Endothelial cell of umbilical vein (primary cell): ENCODE measurements at regions not wholly inside any gene's neighbourhood (a gene's known extent, or its start where the extent isn't known, plus 50 kb on each side); places are given as distances from the start of the nearest gene placed in this dataset.

Experiments used
- BruUV-seq: library from RNA; stranded (reverse); fragments of 400-500 nt; replicated peaks from 2 replicates; lab custom pipeline; 2021; lab: Mats Ljungman, UMichigan
- CTCF ChIA-PET: fragments of 300-600, 350-600 bp; sonication (Branson Sonifier 250); formaldehyde crosslinking; loops from one replicate; lab custom pipeline; 2021; ENCODE audit warnings: antibody characterized with exemption, inconsistent platforms; lab: Charles Lee
- POLR2A ChIA-PET: fragments of 300-600, 350-600 bp; sonication (Branson Sonifier 250); formaldehyde crosslinking; loops from one replicate; lab custom pipeline; 2021; ENCODE audit warnings: antibody characterized with exemption, inconsistent platforms; lab: Charles Lee
- DNase-seq: peaks from one replicate; pipeline ENCODE4 v3.0.0-alpha.2; 2011; ENCODE audit warnings: low read depth, low spot score
- FAIRE-seq: peaks from 2 replicates; lab custom pipeline; 2011; peaks lifted over from hg19 to GRCh38; lab: Jason Lieb, UNC
- H2AFZ ChIP-seq: 2 replicates; pipeline ENCODE4 v1.6.0; 2012; ENCODE audit warnings: low read depth, low read length, control low read depth, inconsistent platforms
- H3K27ac ChIP-seq: 2 replicates; pipeline ENCODE4 v1.5.1; 2011; ENCODE audit warnings: low read depth, mild to moderate bottlenecking, control low read depth, low read length, moderate library complexity; ENCODE audit not compliant: insufficient read depth
- H3K27me3 ChIP-seq, 2 experiments: 2 replicates each; pipeline versions ENCODE4 v1.6.0 to v1.6.1; 2011; ENCODE audit warnings: low read length in 2 of 2, mixed read lengths in 1 of 2; ENCODE audit not compliant: control insufficient read depth in 2 of 2, insufficient read depth in 2 of 2
- H3K36me3 ChIP-seq, 2 experiments: 2 replicates in 1 of 2; 3 replicates in 1 of 2; pipeline ENCODE4 v1.5.1; 2011; ENCODE audit warnings: low read length in 2 of 2, mild to moderate bottlenecking in 1 of 2, moderate library complexity in 1 of 2; ENCODE audit not compliant: control insufficient read depth in 2 of 2, insufficient read depth in 2 of 2; ENCODE audit errors: extremely low read depth in 1 of 2
- H3K4me1 ChIP-seq: 3 replicates; pipeline ENCODE4 v1.5.1; 2011; ENCODE audit warnings: mild to moderate bottlenecking, low read length; ENCODE audit not compliant: control insufficient read depth, insufficient read depth; ENCODE audit errors: extremely low read depth
- H3K4me2 ChIP-seq: 2 replicates; pipeline ENCODE4 v1.6.1; 2011; ENCODE audit warnings: low read length, control low read depth, mixed read lengths; ENCODE audit not compliant: insufficient read depth
- H3K4me3 ChIP-seq, 3 experiments: fragments of 200-600 bp in 1 of 3; sonication (generic), shearing (Covaris generic) in 1 of 3; replicated peaks in 1 of 3; 2 replicates each; pipeline ENCODE4 v1.5.1; 2011 to 2016; ENCODE audit warnings: control low read depth in 3 of 3, low read length in 3 of 3, mild to moderate bottlenecking in 2 of 3, inconsistent platforms in 1 of 3, low read depth in 1 of 3, moderate library complexity in 1 of 3; ENCODE audit not compliant: insufficient read depth in 1 of 3
- H3K79me2 ChIP-seq: 2 replicates; pipeline ENCODE4 v1.6.0; 2012; ENCODE audit warnings: low read length, inconsistent platforms; ENCODE audit not compliant: control insufficient read depth, insufficient read depth
- H3K9ac ChIP-seq: replicated peaks from 2 replicates; pipeline ENCODE3; 2011; ENCODE audit warnings: low read length, control low read depth; ENCODE audit not compliant: insufficient read depth; ENCODE audit errors: extremely low read depth
- H3K9me1 ChIP-seq: replicated peaks from 3 replicates; pipeline ENCODE4 v1.6.0; 2011; ENCODE audit warnings: mild to moderate bottlenecking, low read length; ENCODE audit not compliant: control insufficient read depth, insufficient read depth; ENCODE audit errors: extremely low read depth
- H3K9me3 ChIP-seq: replicated peaks from 2 replicates; pipeline ENCODE4 v1.5.1; 2012; ENCODE audit warnings: low read length, inconsistent platforms; ENCODE audit not compliant: control insufficient read depth, insufficient read depth
- H4K20me1 ChIP-seq: replicated peaks from 2 replicates; pipeline ENCODE3; 2011; ENCODE audit warnings: mild to moderate bottlenecking, low read length; ENCODE audit not compliant: control insufficient read depth, insufficient read depth; ENCODE audit errors: extremely low read depth
- EZH2 ChIP-seq: IDR thresholded peaks from 2 replicates; pipeline ENCODE4 v1.6.1; 2012; ENCODE audit warnings: borderline replicate concordance, low read depth, mild to moderate bottlenecking, moderate library complexity, low read length, inconsistent platforms; ENCODE audit not compliant: severe bottlenecking
- FOS ChIP-seq: IDR thresholded peaks from 2 replicates; pipeline ENCODE4 v1.6.1; 2011; ENCODE audit warnings: mild to moderate bottlenecking, low read length, moderate library complexity, borderline replicate concordance; ENCODE audit not compliant: insufficient read depth
- dilution Hi-C: fragments of 300-500 bp; cut with MboI; formaldehyde crosslinking; loops from one replicate; pipeline ENCODE4 v1.15.0; 2019; ENCODE audit warnings: low sequenced_read_pairs; ENCODE audit not compliant: extremely low pct_ligation_motif_present
- intact Hi-C: fragments of 100-400 bp; cut with micrococcal nuclease; formaldehyde crosslinking; loops from one replicate; pipeline ENCODE4 v1.10.0; 2022

DNA sequence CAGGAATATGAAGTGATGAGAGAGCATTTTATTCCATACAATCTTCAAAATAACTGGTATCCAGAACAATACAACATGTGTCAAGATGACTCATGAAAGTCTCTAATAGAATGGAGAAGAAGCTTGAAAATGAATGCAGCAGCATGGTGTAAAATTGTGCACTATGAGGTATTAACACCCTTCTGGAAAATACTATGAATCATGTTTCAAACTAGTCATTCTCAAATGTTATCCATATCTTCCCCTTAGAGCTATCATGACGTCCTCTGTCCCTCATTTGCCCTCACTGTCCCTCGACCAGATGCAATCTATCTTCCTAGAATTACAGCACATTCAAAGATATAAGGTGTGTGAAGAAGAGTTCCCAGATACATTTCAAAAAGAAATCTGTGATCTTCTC, 198.2 kb downstream of the NECTIN3 start:
- no peak overlapping the region for H3K4me2 ChIP-seq
- intact Hi-C loops: no loop called here
- no peaks in the 10 kb centered on the region for H3K9me3 ChIP-seq
- CTCF ChIA-PET: no interaction called here
- dilution Hi-C loops: no loop called here
- H3K4me1 ChIP-seq: no peaks in the 10 kb centered on the region
- BruUV-seq: no TSS peak
- no peaks in the 10 kb centered on the region for H3K27me3 ChIP-seq
- no peak overlapping the region for H3K4me3 ChIP-seq
- POLR2A ChIA-PET: no interaction called here
- no peaks in the 10 kb centered on the region for H3K9me1 ChIP-seq
- H4K20me1 ChIP-seq: no peaks in the 10 kb centered on the region
- no peak overlapping the region for H3K9ac ChIP-seq
- no peaks in the 10 kb centered on the region for H3K36me3 ChIP-seq
- H2AFZ ChIP-seq: no peak overlapping the region
- DNase-seq (no peak), FAIRE-seq (no peak)
- no peak overlapping the region for H3K27ac ChIP-seq
- TF ChIP-seq EZH2: no peak
- H3K79me2 ChIP-seq: no peaks in the 10 kb centered on the region

DNA sequence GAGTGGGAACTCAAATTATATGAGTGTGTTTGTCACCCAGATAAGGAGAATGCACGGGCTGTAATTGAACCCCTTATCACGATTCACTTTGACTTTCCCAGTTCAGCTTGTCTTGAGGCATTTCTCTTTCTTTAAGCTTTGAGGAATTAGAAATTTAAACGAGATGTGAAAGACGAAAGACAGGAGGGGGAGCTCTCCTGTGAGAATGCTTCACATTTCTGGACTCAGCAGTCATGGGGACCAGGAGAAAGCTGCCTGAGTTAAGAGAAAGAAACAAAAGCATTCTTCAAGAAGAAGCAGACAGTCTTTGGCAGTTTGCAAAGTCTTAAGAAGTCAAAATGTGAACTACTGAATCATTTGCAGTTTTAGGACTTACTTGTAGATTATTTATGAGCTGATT, 205.6 kb downstream of the NECTIN3 start:
- CTCF ChIA-PET: no interaction called here
- no peak for FAIRE-seq
- no peak for TF ChIP-seq FOS
- no TSS peak for BruUV-seq
- DNase-seq: no peak
- no peaks in the 10 kb centered on the region for H3K9me3 ChIP-seq
- intact Hi-C loops (no loop called here), dilution Hi-C loops (no loop called here)
- H3K27ac ChIP-seq: no peak overlapping the region
- no peak overlapping the region for H3K4me2 ChIP-seq
- H3K9ac ChIP-seq: no peak overlapping the region
- no peaks in the 10 kb centered on the region for H3K36me3 ChIP-seq
- H3K4me3 ChIP-seq: no peak overlapping the region
- H2AFZ ChIP-seq: no peak overlapping the region
- no peaks in the 10 kb centered on the region for H3K9me1 ChIP-seq
- H4K20me1 ChIP-seq: no peaks in the 10 kb centered on the region
- no peaks in the 10 kb centered on the region for H3K4me1 ChIP-seq
- POLR2A ChIA-PET: no interaction called here
- H3K27me3 ChIP-seq: no peaks in the 10 kb centered on the region
- H3K79me2 ChIP-seq: no peaks in the 10 kb centered on the region
